ENCODE measurements at regions not wholly inside any gene's neighbourhood (a gene's known extent, or its start where the extent isn't known, plus 50 kb on each side); places are given as distances from the start of the nearest gene placed in this dataset.
A peak's percentile ranks its signal among the peaks of the same experiment; 100 is the strongest.

DNA sequence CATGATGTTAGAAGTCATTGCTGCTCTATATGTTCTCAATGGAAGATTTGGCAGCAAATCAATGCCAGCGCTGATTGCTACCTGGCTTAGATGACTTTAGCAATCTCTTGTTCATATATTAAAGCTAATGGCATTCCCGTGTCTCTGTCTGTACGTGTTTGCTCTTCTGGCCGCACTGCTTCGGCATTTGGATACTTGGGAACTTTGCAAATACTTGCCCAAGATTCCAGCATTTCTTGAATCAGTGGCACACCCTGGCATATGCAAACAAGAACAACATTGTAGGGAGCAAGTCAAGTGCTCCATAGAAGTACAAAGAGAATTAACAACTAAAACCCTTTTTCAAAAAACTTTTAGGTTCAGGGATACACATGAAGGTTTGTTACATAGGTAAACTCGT lies 128.9 kb upstream of the TMEM164 start:
- Histone ChIP-seq H3K27me3 (peaks cover 0 to 26% (median 0%) of the 10 kb centered on the region in 7 donors), H3K9me3 (no peaks in the 10 kb centered on the region), H3K4me3 (no peak overlapping the region), H3K4me1 (peaks cover 0 to 8% (median 0%) of the 10 kb centered on the region in 9 donors), H3K36me3 (no peaks in the 10 kb centered on the region), H3K27ac (no peak overlapping the region)
- 91 to 94% methylated on average over 6 of the region's 6 CpGs for WGBS, 2 donors
- intact Hi-C loops (cut with DNase I) = no loop called here
- DNase-seq (no peak), ATAC-seq (no peak)
- TF ChIP-seq, protein P1, sequence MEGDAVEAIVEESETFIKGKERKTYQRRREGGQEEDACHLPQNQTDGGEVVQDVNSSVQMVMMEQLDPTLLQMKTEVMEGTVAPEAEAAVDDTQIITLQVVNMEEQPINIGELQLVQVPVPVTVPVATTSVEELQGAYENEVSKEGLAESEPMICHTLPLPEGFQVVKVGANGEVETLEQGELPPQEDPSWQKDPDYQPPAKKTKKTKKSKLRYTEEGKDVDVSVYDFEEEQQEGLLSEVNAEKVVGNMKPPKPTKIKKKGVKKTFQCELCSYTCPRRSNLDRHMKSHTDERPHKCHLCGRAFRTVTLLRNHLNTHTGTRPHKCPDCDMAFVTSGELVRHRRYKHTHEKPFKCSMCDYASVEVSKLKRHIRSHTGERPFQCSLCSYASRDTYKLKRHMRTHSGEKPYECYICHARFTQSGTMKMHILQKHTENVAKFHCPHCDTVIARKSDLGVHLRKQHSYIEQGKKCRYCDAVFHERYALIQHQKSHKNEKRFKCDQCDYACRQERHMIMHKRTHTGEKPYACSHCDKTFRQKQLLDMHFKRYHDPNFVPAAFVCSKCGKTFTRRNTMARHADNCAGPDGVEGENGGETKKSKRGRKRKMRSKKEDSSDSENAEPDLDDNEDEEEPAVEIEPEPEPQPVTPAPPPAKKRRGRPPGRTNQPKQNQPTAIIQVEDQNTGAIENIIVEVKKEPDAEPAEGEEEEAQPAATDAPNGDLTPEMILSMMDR (IDR thresholded peaks at IDR 0.05) = no peak

DNA sequence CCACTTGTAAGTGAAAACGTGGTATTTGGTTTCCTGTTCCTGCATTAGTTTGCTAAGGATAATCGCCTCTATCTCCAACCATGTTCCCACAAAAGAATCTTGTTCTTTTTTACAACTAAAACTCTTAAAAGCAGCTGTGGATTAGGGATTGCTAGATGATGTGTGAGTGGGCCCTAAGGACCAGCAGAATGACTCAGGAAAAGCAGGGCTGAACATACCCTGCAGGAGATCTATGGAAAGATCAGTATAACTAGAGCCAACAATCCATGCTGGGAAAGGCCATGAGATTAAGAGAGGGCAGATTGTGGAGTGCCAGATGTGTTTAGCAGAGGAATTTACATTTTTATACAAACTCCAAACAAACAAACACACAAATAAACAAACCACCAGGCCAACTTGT lies 128.4 kb upstream of the TMEM164 start:
- TF ChIP-seq, protein P1 (IDR thresholded peaks at IDR 0.05) = no peak
- ATAC-seq (no peak), DNase-seq (no peak)
- WGBS, 2 donors = 58 to 74% methylated on average over 2 of the region's 2 CpGs
- H3K9me3 ChIP-seq = no peaks in the 10 kb centered on the region
- intact Hi-C loops (cut with DNase I) = no loop called here
- peaks cover 0 to 8% (median 0%) of the 10 kb centered on the region in 9 donors for H3K4me1 ChIP-seq
- H3K27me3 ChIP-seq = peaks cover 0 to 30% (median 0%) of the 10 kb centered on the region in 7 donors
- H3K36me3 ChIP-seq = no peaks in the 10 kb centered on the region
- H3K27ac ChIP-seq = no peak overlapping the region
- no peak overlapping the region for H3K4me3 ChIP-seq

DNA sequence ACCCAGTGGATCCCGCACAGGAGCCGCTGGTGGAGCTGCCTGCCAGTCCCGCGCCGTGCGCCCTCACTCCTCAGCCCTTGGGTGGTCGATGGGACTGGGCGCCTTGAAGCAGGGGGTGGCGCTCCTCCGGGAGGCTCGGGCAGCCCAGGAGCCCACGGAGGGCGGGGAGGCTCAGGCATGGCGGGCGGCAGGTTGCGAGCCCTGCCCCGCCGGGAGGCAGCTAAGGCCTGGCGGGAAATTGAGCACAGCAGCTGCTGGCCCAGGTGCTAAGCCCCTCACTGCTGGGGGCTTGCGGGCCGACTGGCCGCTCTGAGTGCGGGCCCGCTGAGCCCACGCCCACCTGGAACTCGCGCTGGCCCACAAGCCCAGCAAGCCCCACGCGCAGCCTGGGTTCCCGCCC lies 127.1 kb upstream of the TMEM164 start:
- intact Hi-C loops (cut with DNase I) = no loop called here
- Histone ChIP-seq H3K36me3 (no peaks in the 10 kb centered on the region), H3K9me3 (no peaks in the 10 kb centered on the region), H3K27ac (no peak overlapping the region), H3K4me1 (peaks cover 0 to 8% (median 0%) of the 10 kb centered on the region in 9 donors), H3K27me3 (peaks cover 0 to 33% (median 0%) of the 10 kb centered on the region in 7 donors), H3K4me3 (no peak overlapping the region)
- ATAC-seq (no peak), DNase-seq (no peak)
- 97 to 98% methylated on average over 11 to 25 of the region's 30 CpGs for WGBS, 2 donors
- TF ChIP-seq, protein P1 (IDR thresholded peaks at IDR 0.05) = no peak

DNA sequence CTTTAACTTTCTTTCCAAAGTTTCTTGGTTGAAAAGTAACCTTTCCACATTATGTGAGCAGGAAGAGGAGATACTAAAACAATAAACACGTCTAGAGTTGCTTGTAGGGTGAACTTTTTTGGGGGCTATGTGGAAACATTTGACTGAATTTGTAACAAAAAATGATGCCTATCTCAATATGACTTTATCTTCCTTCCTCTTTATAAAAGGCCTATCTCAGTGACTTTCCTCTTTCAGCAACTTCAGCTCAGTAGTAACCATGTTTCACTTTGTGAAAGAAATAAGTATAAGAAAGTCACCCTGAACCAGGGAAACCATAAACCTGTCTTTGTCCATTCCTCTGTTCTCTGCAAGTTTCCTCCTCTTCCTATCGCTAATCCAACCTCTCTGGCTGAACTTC lies 124.7 kb upstream of the TMEM164 start:
- H3K4me1 ChIP-seq = peaks cover 0 to 8% (median 0%) of the 10 kb centered on the region in 9 donors
- H3K4me3 ChIP-seq = no peak overlapping the region
- peak overlapping the region in 1 of 10 donors; percentile 44 for H3K27ac ChIP-seq
- peaks cover 0 to 34% (median 0%) of the 10 kb centered on the region in 7 donors for H3K27me3 ChIP-seq
- DNase-seq (no peak), ATAC-seq (no peak)
- TF ChIP-seq, protein P1 (IDR thresholded peaks at IDR 0.05) = no peak
- H3K9me3 ChIP-seq = no peaks in the 10 kb centered on the region
- intact Hi-C loops (cut with DNase I) = no loop called here
- WGBS, 2 donors = 72 to 73% methylated on average over 2 of the region's 2 CpGs
- no peaks in the 10 kb centered on the region for H3K36me3 ChIP-seq
